ENCODE measurements at regions not wholly inside any gene's neighbourhood (a gene's known extent, or its start where the extent isn't known, plus 50 kb on each side); places are given as distances from the start of the nearest gene placed in this dataset.

- Histone ChIP-seq H3K4me1 (ENCODE audit: low read length) (no peaks in the 10 kb centered on the region), H4K20me1 (ENCODE audit: insufficient read depth, low read length) (no peaks in the 10 kb centered on the region), H3K4me3 (ENCODE audit: low read length) (no peak overlapping the region), H2AFZ (ENCODE audit: low read length) (no peak overlapping the region), H3F3A (ENCODE audit: insufficient read depth, low read length) (no peaks in the 10 kb centered on the region), H3K27me3 (replicated peaks; ENCODE audit: insufficient read depth, low read length) (no peaks in the 10 kb centered on the region), H3K27ac (ENCODE audit: low read length) (no peak overlapping the region), H3K4me2 (ENCODE audit: low read depth, low read length) (no peak overlapping the region), H3K36me3 (replicated peaks; ENCODE audit: insufficient read depth, low read length) (no peaks in the 10 kb centered on the region), H3K79me2 (ENCODE audit: low read length) (no peaks in the 10 kb centered on the region), H3K9me3 (replicated peaks; ENCODE audit: insufficient read depth, low read length) (no peaks in the 10 kb centered on the region), H3K9ac (ENCODE audit: low read length) (no peak overlapping the region), H3K9me2 (replicated peaks; ENCODE audit: insufficient read depth, low read length) (no peaks in the 10 kb centered on the region)
- TF ChIP-seq EZH2 (optimal IDR thresholded peaks at IDR 0.05; ENCODE audit: low read depth, low read length) (no peak), EZH2phosphoT487 (IDR thresholded peaks at IDR 0.05; ENCODE audit: low read length) (no peak)
- TF ChIP-seq, protein P1, sequence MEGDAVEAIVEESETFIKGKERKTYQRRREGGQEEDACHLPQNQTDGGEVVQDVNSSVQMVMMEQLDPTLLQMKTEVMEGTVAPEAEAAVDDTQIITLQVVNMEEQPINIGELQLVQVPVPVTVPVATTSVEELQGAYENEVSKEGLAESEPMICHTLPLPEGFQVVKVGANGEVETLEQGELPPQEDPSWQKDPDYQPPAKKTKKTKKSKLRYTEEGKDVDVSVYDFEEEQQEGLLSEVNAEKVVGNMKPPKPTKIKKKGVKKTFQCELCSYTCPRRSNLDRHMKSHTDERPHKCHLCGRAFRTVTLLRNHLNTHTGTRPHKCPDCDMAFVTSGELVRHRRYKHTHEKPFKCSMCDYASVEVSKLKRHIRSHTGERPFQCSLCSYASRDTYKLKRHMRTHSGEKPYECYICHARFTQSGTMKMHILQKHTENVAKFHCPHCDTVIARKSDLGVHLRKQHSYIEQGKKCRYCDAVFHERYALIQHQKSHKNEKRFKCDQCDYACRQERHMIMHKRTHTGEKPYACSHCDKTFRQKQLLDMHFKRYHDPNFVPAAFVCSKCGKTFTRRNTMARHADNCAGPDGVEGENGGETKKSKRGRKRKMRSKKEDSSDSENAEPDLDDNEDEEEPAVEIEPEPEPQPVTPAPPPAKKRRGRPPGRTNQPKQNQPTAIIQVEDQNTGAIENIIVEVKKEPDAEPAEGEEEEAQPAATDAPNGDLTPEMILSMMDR (IDR thresholded peaks at IDR 0.05; ENCODE audit: low read length), result no peak
- no peak for DNase-seq
These were observed 89.7 kb upstream of the RASGRF1 start for GRCh38 chr15:79180318-79180717.

DNA sequence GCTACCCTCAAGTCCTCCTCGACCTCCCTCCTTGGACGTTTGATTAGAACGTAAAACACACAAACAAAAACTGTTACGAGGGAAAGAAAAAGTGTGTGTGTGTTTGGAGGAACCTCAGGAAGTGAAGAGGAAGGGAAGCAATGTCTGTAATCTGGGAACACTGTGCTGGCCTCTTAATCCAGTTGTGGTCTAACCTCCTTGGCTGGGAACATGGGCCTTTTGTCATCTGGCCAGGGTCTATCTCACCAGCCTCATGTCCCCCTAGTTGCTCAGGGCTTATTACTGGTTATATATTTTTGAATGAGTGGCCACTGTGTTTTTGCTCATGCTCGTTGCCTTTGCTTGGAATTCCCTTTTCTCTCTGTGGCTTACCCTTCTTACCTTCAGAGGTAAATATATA is 89.0 kb upstream of the RASGRF1 start:
- H2AFZ ChIP-seq (ENCODE audit: low read length), result no peak overlapping the region
- H3K4me1 ChIP-seq (ENCODE audit: low read length), result no peaks in the 10 kb centered on the region
- no peak overlapping the region for H3K4me3 ChIP-seq (ENCODE audit: low read length)
- no peaks in the 10 kb centered on the region for H3F3A ChIP-seq (ENCODE audit: insufficient read depth, low read length)
- H3K27me3 ChIP-seq (replicated peaks; ENCODE audit: insufficient read depth, low read length), result no peaks in the 10 kb centered on the region
- H3K4me2 ChIP-seq (ENCODE audit: low read depth, low read length), result no peak overlapping the region
- H4K20me1 ChIP-seq (ENCODE audit: insufficient read depth, low read length), result no peaks in the 10 kb centered on the region
- H3K36me3 ChIP-seq (replicated peaks; ENCODE audit: insufficient read depth, low read length), result no peaks in the 10 kb centered on the region
- no peak for DNase-seq
- no peak overlapping the region for H3K27ac ChIP-seq (ENCODE audit: low read length)
- H3K9me3 ChIP-seq (replicated peaks; ENCODE audit: insufficient read depth, low read length), result no peaks in the 10 kb centered on the region
- TF ChIP-seq, protein P1 (IDR thresholded peaks at IDR 0.05; ENCODE audit: low read length), result no peak
- H3K9ac ChIP-seq (ENCODE audit: low read length), result no peak overlapping the region
- no peaks in the 10 kb centered on the region for H3K9me2 ChIP-seq (replicated peaks; ENCODE audit: insufficient read depth, low read length)
- H3K79me2 ChIP-seq (ENCODE audit: low read length), result no peaks in the 10 kb centered on the region

DNA sequence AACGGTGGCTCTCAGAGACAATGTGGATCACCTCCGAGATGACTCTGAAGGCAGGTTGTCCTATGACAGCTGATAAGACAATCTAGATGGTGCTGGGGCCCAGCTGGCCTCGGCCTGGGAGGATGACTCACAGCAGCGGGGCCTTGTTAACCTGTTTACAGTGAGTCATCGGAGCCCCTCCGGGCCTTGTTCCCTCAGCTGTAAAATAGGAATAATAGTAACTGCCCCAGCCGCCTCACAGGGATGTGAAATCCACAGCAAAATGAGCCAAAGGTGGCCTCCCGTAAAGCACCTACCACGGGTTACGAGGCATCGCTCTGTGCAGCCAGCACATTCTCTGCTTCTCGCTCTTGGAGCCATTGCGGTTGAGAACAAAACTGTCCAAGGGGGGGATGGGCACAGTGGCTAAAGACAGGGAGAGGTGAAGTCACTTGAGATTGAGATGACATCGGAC is 88.6 kb upstream of the RASGRF1 start:
- Histone ChIP-seq H3K4me1 (ENCODE audit: low read length) (no peaks in the 10 kb centered on the region), H4K20me1 (ENCODE audit: insufficient read depth, low read length) (no peaks in the 10 kb centered on the region), H3K4me2 (ENCODE audit: low read depth, low read length) (no peak overlapping the region), H3K27me3 (replicated peaks; ENCODE audit: insufficient read depth, low read length) (no peaks in the 10 kb centered on the region), H3K27ac (ENCODE audit: low read length) (no peak overlapping the region), H3K9ac (ENCODE audit: low read length) (no peak overlapping the region), H3F3A (ENCODE audit: insufficient read depth, low read length) (no peaks in the 10 kb centered on the region), H2AFZ (ENCODE audit: low read length) (no peak overlapping the region), H3K4me3 (ENCODE audit: low read length) (no peak overlapping the region), H3K79me2 (ENCODE audit: low read length) (no peaks in the 10 kb centered on the region), H3K9me2 (replicated peaks; ENCODE audit: insufficient read depth, low read length) (no peaks in the 10 kb centered on the region), H3K36me3 (replicated peaks; ENCODE audit: insufficient read depth, low read length) (no peaks in the 10 kb centered on the region), H3K9me3 (replicated peaks; ENCODE audit: insufficient read depth, low read length) (no peaks in the 10 kb centered on the region)
- no peak for DNase-seq
- TF ChIP-seq EZH2phosphoT487 (IDR thresholded peaks at IDR 0.05; ENCODE audit: low read length) (no peak), EZH2 (optimal IDR thresholded peaks at IDR 0.05; ENCODE audit: low read depth, low read length) (no peak)
- TF ChIP-seq, protein P1 (IDR thresholded peaks at IDR 0.05; ENCODE audit: low read length), result no peak

All from MM.1S (cell line).